ENCODE measurements at regions not wholly inside any gene's neighbourhood (a gene's known extent, or its start where the extent isn't known, plus 50 kb on each side); places are given as distances from the start of the nearest gene placed in this dataset.

GRCh38 chr2:12890066-12890465 lies 173.3 kb downstream of the TRIB2 start:
- ChIA-PET CTCF (ENCODE audit: low intra/inter-chr PET ratio) (no interaction called here), POLR2A (interaction anchor here (0.6 kb wide), 1 partner anchor 18 kb away, joined by 3 read pairs; no protein-coding TSS in a partner anchor)
- in situ Hi-C loops (cut with MboI) (no loop called here), intact Hi-C loops (cut with micrococcal nuclease) (no loop called here)
- Histone ChIP-seq H3K4me3 (no peak overlapping the region), H4K20me1 (replicated peaks; ENCODE audit: control insufficient read depth, insufficient read depth, low read length) (no peaks in the 10 kb centered on the region), H3K27ac (ENCODE audit: extremely low read depth, low read depth, low read length) (no peak overlapping the region), H3K9me1 (ENCODE audit: control insufficient read depth, insufficient read depth, low read length) (no peaks in the 10 kb centered on the region), H3K9ac (ENCODE audit: insufficient read depth in 1 of 2, low read depth in 2 of 2, low read length in 2 of 2) (no peak overlapping the region), H2AFZ (ENCODE audit: low read depth, low read length) (no peak overlapping the region), H3K79me2 (ENCODE audit: control insufficient read depth, insufficient read depth, low read length) (no peaks in the 10 kb centered on the region), H3K4me2 (ENCODE audit: insufficient read depth, low read length) (no peak overlapping the region), H3K27me3 (ENCODE audit: control insufficient read depth in 2 of 2, insufficient read depth in 2 of 2, low read length in 2 of 2) (no peaks in the 10 kb centered on the region), H3K9me3 (replicated peaks; ENCODE audit: control insufficient read depth, insufficient read depth, low read depth, low read length) (no peaks in the 10 kb centered on the region), H3K36me3 (ENCODE audit: control insufficient read depth, insufficient read depth, low read length) (no peaks in the 10 kb centered on the region), H3K4me1 (replicated peaks in 1 of 2; ENCODE audit: control insufficient read depth in 2 of 2, insufficient read depth in 2 of 2, low read length in 2 of 2) (no peaks in the 10 kb centered on the region; a peak in 1 of 5 replicates)
- no peak for FAIRE-seq
- TF ChIP-seq UBTF (IDR thresholded peaks at IDR 0.05; ENCODE audit: borderline replicate concordance in 1 of 2, low read depth in 2 of 2, low read length in 2 of 2) (no peak), GABPB2 (CRISPR knock-in tag; conservative IDR thresholded peaks at IDR 0.05) (no peak), TOE1 (IDR thresholded peaks at IDR 0.05; ENCODE audit: borderline replicate concordance) (no peak), TOE1 (CRISPR knock-in tag; IDR thresholded peaks at IDR 0.05; ENCODE audit: borderline replicate concordance, low read depth) (no peak), ETV1 (tag; conservative IDR thresholded peaks at IDR 0.05; ENCODE audit: low read depth) (no peak), CBX5 (IDR thresholded peaks at IDR 0.05; ENCODE audit: borderline replicate concordance, low read depth) (no peak), ZNF644 (tag; IDR thresholded peaks at IDR 0.05; ENCODE audit: low read depth) (no peak), MECOM (CRISPR knock-in tag; IDR thresholded peaks at IDR 0.05) (no peak), ZNF197 (CRISPR knock-in tag; IDR thresholded peaks at IDR 0.05; ENCODE audit: low read depth) (no peak), TRIM24 (IDR thresholded peaks at IDR 0.05) (no peak), HNRNPK (IDR thresholded peaks at IDR 0.05; ENCODE audit: low read depth, low read length, poor library complexity, severe bottlenecking) (no peak), ZZZ3 (IDR thresholded peaks at IDR 0.05) (no peak), ZNF253 (CRISPR knock-in tag; conservative IDR thresholded peaks at IDR 0.05) (no peak), HDAC3 (IDR thresholded peaks at IDR 0.05; ENCODE audit: borderline replicate concordance, partially characterized antibody) (no peak), CHD2 (IDR thresholded peaks at IDR 0.05; ENCODE audit: low read depth, low read length) (no peak), SMARCA5 (IDR thresholded peaks at IDR 0.05) (no peak), LARP7 (IDR thresholded peaks at IDR 0.05) (no peak), FOXK2 (conservative IDR thresholded peaks at IDR 0.05 in 1 of 2, IDR thresholded peaks at IDR 0.05 in 1 of 2; ENCODE audit: low read depth in 2 of 2) (no peak), DPF2 (IDR thresholded peaks at IDR 0.05) (no peak)
- 3% methylated on average over 4 of the region's 4 CpGs for WGBS (ENCODE audit: insufficient coverage, low coverage, missing lambda C conversion rate)
- BruUV-seq (replicated peaks) = no TSS peak
- ATAC-seq = no peak
- DNase-seq (ENCODE audit: extremely low read depth in 1 of 4, low spot score in 3 of 4) = no peak
